ENCODE measurements at regions not wholly inside any gene's neighbourhood (a gene's known extent, or its start where the extent isn't known, plus 50 kb on each side); places are given as distances from the start of the nearest gene placed in this dataset.

DNA sequence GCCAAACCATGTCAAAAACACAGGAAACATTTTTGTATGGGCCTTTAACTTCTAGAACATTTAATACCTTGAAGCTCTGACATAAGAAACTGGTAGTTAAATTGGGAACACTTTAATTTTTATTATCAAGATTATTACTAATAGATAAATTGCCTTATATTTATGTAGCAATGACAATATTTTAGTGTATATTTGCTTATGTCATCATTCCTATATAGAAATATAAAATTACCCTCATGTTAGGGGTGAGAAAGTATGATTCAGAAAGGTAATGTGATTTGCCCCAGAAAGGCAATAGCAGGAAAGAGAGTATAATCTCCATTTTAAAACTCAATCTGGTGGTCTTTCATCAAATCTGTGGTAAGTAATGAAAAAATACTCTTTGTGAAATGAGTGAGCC is 147.4 kb downstream of the IL15 start:
- Histone ChIP-seq H3K36me3 (no peaks in the 10 kb centered on the region), H3K27me3 (no peaks in the 10 kb centered on the region), H3K4me3 (no peak overlapping the region), H3K27ac (no peak overlapping the region), H3K4me1 (no peaks in the 10 kb centered on the region), H3K9me3 (no peaks in the 10 kb centered on the region)
- TF ChIP-seq POLR2A (IDR thresholded peaks at IDR 0.05) (no peak), POLR2AphosphoS5 (IDR thresholded peaks at IDR 0.05; ENCODE audit: insufficient read depth in 1 of 2, low read depth in 1 of 2) (no peak)
- TF ChIP-seq, protein P1, sequence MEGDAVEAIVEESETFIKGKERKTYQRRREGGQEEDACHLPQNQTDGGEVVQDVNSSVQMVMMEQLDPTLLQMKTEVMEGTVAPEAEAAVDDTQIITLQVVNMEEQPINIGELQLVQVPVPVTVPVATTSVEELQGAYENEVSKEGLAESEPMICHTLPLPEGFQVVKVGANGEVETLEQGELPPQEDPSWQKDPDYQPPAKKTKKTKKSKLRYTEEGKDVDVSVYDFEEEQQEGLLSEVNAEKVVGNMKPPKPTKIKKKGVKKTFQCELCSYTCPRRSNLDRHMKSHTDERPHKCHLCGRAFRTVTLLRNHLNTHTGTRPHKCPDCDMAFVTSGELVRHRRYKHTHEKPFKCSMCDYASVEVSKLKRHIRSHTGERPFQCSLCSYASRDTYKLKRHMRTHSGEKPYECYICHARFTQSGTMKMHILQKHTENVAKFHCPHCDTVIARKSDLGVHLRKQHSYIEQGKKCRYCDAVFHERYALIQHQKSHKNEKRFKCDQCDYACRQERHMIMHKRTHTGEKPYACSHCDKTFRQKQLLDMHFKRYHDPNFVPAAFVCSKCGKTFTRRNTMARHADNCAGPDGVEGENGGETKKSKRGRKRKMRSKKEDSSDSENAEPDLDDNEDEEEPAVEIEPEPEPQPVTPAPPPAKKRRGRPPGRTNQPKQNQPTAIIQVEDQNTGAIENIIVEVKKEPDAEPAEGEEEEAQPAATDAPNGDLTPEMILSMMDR (IDR thresholded peaks at IDR 0.05), result no peak
- DNase-seq (ENCODE audit: extremely low spot score in 2 of 2), result no peak
- intact Hi-C loops (cut with DNase I), result no loop called here

GRCh38 chr4:141786946-141787345 is 150.6 kb downstream of the IL15 start:
- Histone ChIP-seq H3K27ac (no peak overlapping the region), H3K4me1 (no peaks in the 10 kb centered on the region), H3K4me3 (no peak overlapping the region), H3K9me3 (no peaks in the 10 kb centered on the region), H3K36me3 (no peaks in the 10 kb centered on the region), H3K27me3 (no peaks in the 10 kb centered on the region)
- TF ChIP-seq, protein P1 (IDR thresholded peaks at IDR 0.05), result no peak
- no peak for TF ChIP-seq POLR2AphosphoS5 (IDR thresholded peaks at IDR 0.05; ENCODE audit: insufficient read depth in 1 of 2, low read depth in 1 of 2)
- DNase-seq (ENCODE audit: extremely low spot score in 2 of 2), result no peak
- intact Hi-C loops (cut with DNase I), result no loop called here

DNA sequence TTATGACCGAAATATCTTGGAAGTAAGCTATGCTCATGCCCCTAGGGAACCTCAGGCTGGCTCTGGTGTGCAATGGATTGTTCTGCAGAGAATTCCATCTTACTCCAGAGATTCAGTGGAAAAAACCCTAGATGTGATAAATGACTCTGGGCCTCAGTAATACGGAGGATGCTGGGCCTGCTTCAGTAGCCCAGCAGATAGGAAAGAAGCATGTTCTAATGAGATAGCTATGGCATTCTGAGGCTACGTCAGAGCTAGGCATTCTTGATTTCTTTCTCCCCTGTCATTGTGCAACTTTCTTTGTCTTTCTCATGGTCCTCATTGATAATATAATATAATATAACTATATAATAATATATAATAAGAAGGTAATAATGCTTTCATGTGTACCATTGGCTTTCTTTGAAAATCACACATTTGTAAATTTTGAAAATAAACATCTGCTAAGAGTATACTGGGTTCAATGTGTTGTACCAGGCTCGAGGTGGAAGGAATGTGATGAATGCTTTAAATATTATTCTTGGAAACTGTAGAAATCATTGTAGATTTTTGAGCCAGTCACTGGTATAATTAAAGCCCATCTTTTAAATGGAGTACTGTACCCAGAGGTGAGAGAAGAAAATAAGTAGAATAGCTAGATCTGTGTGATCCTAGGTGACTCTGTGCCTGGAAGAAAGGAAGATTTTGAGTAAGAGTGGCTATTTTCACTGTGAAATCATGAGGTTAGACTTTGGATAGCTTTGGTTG is 152.0 kb downstream of the IL15 start:
- Histone ChIP-seq H3K27ac (no peak overlapping the region), H3K36me3 (no peaks in the 10 kb centered on the region), H3K4me1 (no peaks in the 10 kb centered on the region), H3K27me3 (no peaks in the 10 kb centered on the region), H3K9me3 (no peaks in the 10 kb centered on the region), H3K4me3 (no peak overlapping the region)
- intact Hi-C loops (cut with DNase I), result no loop called here
- TF ChIP-seq, protein P1 (IDR thresholded peaks at IDR 0.05), result no peak
- TF ChIP-seq POLR2A (IDR thresholded peaks at IDR 0.05), result no peak
- DNase-seq (ENCODE audit: extremely low spot score in 2 of 2), result no peak

- no peaks in the 10 kb centered on the region for H3K9me3 ChIP-seq
- TF ChIP-seq POLR2A (IDR thresholded peaks at IDR 0.05) (no peak), POLR2AphosphoS5 (IDR thresholded peaks at IDR 0.05; ENCODE audit: insufficient read depth in 1 of 2, low read depth in 1 of 2) (no peak)
- TF ChIP-seq, protein P1 (IDR thresholded peaks at IDR 0.05), result no peak
- no peaks in the 10 kb centered on the region for H3K4me1 ChIP-seq
Measured at GRCh38 chr4:141789716-141790115, 153.3 kb downstream of the IL15 start.

GRCh38 chr4:141792164-141792563 is 155.8 kb downstream of the IL15 start:
- no peaks in the 10 kb centered on the region for H3K9me3 ChIP-seq
- no peaks in the 10 kb centered on the region for H3K36me3 ChIP-seq
- no peak overlapping the region for H3K27ac ChIP-seq
- no peaks in the 10 kb centered on the region for H3K4me1 ChIP-seq
- H3K27me3 ChIP-seq, result no peaks in the 10 kb centered on the region
- H3K4me3 ChIP-seq, result no peak overlapping the region
- TF ChIP-seq POLR2A (IDR thresholded peaks at IDR 0.05), result no peak
- TF ChIP-seq, protein P1 (IDR thresholded peaks at IDR 0.05), result no peak
- no peak for TF ChIP-seq POLR2AphosphoS5 (IDR thresholded peaks at IDR 0.05; ENCODE audit: insufficient read depth in 1 of 2, low read depth in 1 of 2)
- intact Hi-C loops (cut with DNase I), result no loop called here
- no peak for DNase-seq (ENCODE audit: extremely low spot score in 2 of 2)

More at GRCh38 chr4:141789716-141790115, 153.3 kb downstream of the IL15 start:
- H3K36me3 ChIP-seq, result no peaks in the 10 kb centered on the region
- no peak for DNase-seq (ENCODE audit: extremely low spot score in 2 of 2)
- intact Hi-C loops (cut with DNase I), result no loop called here
- H3K27ac ChIP-seq, result no peak overlapping the region
- no peaks in the 10 kb centered on the region for H3K27me3 ChIP-seq
- no peak overlapping the region for H3K4me3 ChIP-seq

All from vagina (tissue), 2 donors.